AML-193 (cell line): ENCODE measurements at regions not wholly inside any gene's neighbourhood (a gene's known extent, or its start where the extent isn't known, plus 50 kb on each side); places are given as distances from the start of the nearest gene placed in this dataset.
"Not testable (repeated sequence)": the region's sequence is repeated elsewhere in the genome, so short reads cannot be mapped to it uniquely, and the experiment has no call there.

Experiments
- DNase-seq, 2 experiments: peaks; one replicate each; lab custom pipeline; 2025; lab: John Stamatoyannopoulos, UW

DNA sequence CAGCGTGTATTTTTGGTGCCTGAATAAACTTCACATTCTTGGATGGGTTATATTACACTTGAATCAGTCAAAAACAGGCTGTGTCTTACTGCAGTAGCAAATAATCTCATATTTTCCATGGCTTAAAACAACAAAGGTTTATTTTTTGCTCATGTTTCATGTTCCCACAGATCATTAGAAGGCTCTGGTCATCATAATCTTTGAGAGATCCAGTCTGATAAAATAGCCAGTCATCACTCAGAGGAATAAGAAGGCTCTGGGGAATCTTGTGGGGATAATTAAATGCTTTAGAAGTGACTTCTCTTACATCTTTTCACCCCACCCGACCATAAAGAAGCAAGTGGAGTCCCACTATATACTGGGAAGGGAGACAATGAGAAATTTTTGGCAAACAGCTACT is 417.7 kb downstream of the PSAT1 start:
- DNase-seq: no peak

DNA sequence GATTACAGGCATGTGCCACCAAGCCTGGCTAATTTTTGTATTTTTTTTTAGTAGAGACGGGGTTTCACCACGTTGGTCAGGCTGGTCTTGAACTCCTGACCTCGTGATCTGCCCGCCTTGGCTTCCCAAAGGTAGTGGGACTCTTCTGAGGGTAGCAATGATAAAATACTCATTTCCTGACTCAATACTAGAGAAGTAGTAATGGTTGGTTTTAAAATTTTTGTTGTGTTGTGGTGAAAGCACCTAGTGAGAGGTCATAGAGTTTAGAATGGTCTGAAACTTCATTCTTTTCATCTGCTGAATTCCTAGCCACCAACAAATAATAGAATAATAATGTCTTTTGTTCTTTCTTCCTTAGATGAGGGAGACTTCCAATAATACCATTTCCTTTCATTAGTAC is 422.1 kb downstream of the PSAT1 start:
- not testable (repeated sequence) for DNase-seq

- no peak for DNase-seq
These were observed 428.0 kb downstream of the PSAT1 start for GRCh38 chr9:78724896-78725295.

DNA sequence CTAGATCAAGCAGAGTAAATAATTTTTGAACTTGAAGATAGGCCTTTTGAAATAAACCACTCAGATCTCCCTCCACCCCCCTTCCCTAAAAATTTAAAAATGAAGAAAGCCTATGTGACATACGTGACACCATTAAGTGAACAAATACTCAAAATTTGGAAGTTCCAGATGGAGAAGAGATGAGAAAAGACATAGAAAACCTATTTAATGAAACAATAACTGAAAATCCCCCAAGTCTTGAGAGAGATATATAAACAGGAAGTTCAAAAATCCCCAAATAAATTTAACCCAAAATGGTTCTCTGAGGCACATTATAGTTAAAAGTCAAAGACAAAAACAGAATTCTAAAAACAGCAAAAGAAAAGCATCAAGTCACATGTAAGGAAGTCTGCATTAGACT is 428.6 kb downstream of the PSAT1 start:
- DNase-seq: no peak

DNA sequence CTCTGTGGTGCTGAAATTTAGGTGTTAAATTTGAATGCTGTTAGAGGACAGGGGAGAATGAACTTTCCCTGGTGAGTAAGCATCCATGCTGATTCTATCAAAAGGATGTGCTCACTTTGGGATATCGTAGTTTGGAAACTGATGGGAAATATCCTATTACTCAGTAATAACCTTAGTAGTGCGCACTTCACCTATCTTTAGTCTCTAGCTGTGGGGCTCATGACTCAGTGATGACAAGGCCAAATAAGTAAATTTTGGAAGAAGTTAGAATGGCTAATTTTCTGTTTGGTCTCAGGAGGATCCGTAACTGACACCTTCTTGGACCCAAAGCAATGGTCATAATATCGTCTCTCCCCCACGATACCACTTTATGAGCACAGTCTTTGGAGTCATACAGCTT is 448.4 kb downstream of the PSAT1 start:
- DNase-seq: no peak

- no peak for DNase-seq
These were observed 449.1 kb downstream of the PSAT1 start for GRCh38 chr9:78746010-78746409.

GRCh38 chr9:78753039-78753438 is 456.1 kb downstream of the PSAT1 start:
- no peak for DNase-seq

- no peak for DNase-seq
These were observed 460.0 kb downstream of the PSAT1 start for GRCh38 chr9:78756813-78757510.

GRCh38 chr9:78763424-78763823 is 466.5 kb downstream of the PSAT1 start:
- no peak for DNase-seq

DNA sequence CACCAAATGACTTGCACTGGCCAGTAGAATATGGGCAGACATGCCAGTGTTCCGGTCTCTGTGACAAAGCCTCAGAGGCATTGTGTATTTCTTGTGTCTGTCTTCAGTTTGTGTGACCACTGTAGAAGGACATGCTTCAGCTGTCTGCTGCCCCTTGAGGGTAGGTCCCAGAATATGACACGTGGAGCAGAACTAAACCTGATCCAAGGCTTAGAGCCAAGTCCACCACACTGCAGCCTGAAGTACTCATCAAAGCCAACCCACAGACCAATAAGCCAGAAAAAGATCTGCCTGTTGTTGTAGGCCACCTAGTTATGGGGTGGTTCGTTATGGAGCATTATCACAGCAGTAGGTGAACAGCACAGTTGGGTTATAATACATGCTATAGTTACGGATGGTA is 468.9 kb downstream of the PSAT1 start:
- no peak for DNase-seq

DNA sequence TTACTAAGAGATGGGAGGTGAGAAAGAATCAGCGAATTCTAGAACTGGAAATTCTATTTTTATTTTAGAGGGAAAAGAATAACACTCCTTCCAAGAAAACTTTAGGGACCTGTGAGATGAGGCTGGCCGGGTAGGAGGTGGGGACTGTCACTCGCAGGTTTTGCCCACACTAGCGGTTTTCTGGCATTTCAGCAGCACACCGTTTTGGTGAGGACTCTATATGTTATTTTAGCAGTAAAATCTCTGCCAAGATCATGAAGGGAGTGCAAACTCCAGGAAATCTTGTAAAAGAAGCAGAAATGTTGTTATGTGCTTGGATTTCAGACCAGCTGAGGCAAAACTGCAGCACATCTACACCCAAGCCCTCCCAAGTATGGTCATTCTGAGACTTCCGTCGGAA is 470.6 kb downstream of the PSAT1 start:
- DNase-seq: no peak

GRCh38 chr9:78769690-78770089 is 472.8 kb downstream of the PSAT1 start:
- DNase-seq: no peak

DNA sequence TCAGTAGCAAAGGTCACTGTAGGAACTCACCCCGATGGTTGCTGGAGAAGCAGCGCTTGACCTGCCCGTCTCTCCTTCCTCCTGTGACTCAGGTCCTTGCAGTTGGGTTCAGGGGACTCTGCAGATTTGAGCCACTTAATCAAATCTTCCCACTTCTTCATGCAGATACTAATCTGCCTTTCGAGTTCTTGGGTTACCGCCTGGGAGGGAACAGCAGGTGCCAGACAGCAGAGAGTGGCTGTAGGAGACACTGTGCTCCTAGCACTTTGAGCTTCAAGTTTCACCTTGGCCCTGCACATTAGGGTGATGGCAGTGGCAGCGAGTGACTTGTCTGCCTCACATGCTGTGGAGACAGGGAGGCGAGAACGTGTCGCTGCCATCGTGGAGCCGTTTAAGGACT is 478.3 kb downstream of the PSAT1 start:
- no peak for DNase-seq

- no peak for DNase-seq
These were observed 478.9 kb downstream of the PSAT1 start for GRCh38 chr9:78775696-78776295.

GRCh38 chr9:78777747-78778146 is 480.8 kb downstream of the PSAT1 start:
- DNase-seq: no peak

GRCh38 chr9:78778318-78778717 is 481.4 kb downstream of the PSAT1 start:
- DNase-seq: no peak

- no peak for DNase-seq
These were observed 482.0 kb downstream of the PSAT1 start for GRCh38 chr9:78778861-78779374.

- DNase-seq: no peak
These were observed 484.8 kb downstream of the PSAT1 start for GRCh38 chr9:78781681-78782080.

GRCh38 chr9:78782234-78782633 is 485.3 kb downstream of the PSAT1 start:
- no peak for DNase-seq

GRCh38 chr9:78782858-78783257 is 485.9 kb downstream of the PSAT1 start:
- no peak for DNase-seq

- DNase-seq: no peak
These were observed 486.8 kb downstream of the PSAT1 start for GRCh38 chr9:78783743-78784142.

- no peak for DNase-seq
These were observed 489.9 kb downstream of the PSAT1 start for GRCh38 chr9:78786794-78787193.

DNA sequence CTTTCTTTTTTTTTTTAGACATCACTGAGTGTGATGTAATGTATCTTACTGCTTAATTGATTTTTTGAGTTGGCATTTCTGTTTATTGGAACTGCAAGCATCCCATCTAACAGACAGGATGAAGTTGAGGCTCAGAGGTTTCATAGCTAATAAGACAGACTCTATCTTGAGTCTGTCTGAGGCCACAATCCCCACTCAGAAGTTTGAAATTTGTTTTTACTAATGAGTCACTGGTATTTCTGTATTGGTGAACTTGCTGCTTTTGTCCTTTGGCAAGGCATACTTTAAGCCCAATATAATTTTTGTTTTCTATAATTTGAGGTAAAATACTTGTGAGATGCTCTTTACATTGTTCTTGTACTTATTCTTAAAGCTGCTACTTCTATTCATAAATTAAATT is 491.2 kb downstream of the PSAT1 start:
- DNase-seq: no peak

DNA sequence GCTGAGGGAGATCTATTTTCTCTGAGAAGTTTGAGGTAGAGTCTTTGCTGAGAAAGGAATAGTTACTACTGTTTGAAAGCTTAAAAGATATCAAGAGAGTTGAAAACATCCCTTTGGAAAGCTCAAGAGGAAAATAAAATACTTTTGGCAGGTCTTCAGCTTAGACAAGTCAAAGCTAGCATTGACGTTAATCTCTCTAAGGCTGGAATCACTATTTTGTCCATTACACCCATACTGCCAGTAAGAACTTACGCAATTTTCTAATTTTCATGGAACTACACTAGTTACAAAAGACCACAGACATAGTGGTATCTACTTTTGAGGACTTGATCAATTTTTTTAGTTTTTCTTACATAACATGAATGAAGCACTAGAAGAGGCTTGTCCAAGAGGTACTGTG is 494.9 kb downstream of the PSAT1 start:
- no peak for DNase-seq
